ENCODE measurements at regions not wholly inside any gene's neighbourhood (a gene's known extent, or its start where the extent isn't known, plus 50 kb on each side); places are given as distances from the start of the nearest gene placed in this dataset.

DNA sequence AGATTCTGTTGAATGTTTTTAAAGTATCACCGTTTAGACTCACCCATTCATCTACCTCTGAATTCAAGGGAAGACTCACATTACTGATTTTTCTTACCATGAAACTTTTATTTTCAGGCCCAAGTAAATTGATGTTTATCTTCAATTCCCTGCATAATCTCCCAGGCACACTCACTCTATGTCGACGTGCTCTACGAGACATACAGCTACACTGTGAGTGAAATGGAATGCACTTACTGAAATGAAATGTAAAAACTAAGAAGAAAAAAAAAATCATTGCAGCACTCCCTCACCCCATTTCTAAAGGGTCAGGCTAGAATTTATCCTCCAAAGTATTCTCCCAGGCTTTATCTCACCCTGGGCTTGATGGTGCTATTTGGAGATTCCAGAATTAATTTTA, 987.9 kb downstream of the CCSER2 start:
- TF ChIP-seq, protein P1, sequence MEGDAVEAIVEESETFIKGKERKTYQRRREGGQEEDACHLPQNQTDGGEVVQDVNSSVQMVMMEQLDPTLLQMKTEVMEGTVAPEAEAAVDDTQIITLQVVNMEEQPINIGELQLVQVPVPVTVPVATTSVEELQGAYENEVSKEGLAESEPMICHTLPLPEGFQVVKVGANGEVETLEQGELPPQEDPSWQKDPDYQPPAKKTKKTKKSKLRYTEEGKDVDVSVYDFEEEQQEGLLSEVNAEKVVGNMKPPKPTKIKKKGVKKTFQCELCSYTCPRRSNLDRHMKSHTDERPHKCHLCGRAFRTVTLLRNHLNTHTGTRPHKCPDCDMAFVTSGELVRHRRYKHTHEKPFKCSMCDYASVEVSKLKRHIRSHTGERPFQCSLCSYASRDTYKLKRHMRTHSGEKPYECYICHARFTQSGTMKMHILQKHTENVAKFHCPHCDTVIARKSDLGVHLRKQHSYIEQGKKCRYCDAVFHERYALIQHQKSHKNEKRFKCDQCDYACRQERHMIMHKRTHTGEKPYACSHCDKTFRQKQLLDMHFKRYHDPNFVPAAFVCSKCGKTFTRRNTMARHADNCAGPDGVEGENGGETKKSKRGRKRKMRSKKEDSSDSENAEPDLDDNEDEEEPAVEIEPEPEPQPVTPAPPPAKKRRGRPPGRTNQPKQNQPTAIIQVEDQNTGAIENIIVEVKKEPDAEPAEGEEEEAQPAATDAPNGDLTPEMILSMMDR (IDR thresholded peaks at IDR 0.05; ENCODE audit: extremely low read depth, missing control alignments), result no peak
- DNase-seq (ENCODE audit: low spot score), result no peak

DNA sequence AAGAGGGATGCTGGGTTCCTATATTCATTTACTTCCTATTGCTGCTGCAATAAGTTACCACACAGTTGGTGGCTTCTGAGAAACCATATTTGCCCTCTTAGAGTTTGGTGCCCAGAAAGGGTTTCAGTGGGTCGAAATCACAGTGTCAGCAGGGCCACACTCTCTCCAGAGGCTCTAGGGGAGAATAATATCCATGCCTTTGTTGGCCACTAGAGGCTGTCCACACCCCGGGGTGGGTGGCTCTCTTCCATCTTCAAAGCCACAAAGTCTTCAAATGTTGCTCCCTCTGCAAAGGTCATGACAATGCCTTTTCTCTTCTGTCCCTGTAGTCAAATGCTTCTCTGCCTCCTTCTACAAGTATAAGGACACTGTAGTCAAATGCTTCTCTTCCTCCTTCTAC, 989.4 kb downstream of the CCSER2 start:
- TF ChIP-seq, protein P1 (IDR thresholded peaks at IDR 0.05; ENCODE audit: extremely low read depth, missing control alignments), result no peak
- DNase-seq (ENCODE audit: low spot score), result no peak

DNA sequence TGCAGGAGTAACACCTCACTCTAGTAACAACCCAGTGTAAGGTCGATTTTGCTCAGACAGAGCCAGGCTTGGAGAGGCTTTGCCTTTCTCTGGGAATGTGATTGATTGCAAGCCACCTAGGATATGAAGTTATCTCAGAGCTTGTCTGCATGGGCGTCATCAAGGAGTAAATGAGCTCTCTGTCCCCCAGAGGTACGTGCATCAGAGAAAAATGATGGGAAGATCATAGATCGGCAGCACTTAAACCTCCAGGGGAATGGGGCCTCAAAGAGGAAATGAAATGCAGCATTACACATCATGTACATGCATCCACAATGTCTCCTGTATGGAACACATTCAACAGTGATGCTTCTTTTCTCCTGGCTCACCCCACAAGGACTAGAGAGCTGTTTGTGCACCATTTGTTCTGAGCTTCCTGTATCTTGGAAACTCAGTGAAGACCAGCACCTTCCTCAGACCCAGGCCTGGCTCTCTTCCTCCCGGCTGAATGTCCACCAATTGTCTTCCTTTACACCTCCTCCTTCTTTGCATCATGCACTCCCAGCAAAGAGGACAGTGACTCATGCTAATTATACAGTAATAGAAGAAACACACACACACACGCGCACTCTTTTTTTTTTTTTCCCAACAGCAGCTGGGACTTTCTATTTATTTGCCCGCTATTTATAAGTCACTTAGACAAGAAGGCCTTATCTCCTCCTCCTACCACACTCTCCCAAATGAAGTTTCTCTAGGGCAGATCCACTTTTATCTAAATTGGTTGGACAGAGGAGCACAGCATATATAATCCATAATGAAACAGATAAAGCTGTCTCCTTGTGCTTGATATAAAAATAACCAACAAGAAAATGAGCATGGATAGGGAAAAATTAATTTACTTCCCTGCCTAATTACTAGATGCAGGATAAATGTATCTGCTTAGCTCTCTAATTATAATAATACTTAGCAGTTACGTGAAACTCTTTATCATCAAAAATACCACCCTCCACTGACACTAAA, 990.7 kb downstream of the CCSER2 start:
- no peak for DNase-seq (ENCODE audit: low spot score)
- TF ChIP-seq, protein P1 (IDR thresholded peaks at IDR 0.05; ENCODE audit: extremely low read depth, missing control alignments), result no peak

DNA sequence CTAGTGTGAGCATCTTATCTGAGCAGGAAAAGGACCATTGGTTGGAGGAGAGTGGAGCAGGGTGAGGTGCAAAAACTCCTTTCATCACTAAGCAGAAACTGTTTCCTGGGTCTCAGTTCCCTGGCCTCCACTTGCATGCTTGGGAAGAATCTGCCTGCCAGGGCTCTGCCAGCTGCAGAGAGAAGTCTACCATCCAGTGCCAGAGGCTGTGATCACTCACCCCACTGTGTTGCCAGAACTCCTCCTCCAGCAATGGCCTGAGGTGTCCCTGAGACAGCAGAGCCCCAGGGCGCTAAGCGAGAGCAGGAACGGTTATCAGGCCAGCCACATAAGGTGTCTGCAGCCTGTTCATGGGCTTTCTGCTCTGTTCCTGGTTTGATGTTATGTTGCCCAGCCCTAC, 991.4 kb downstream of the CCSER2 start:
- TF ChIP-seq, protein P1 (IDR thresholded peaks at IDR 0.05; ENCODE audit: extremely low read depth, missing control alignments), result no peak

DNA sequence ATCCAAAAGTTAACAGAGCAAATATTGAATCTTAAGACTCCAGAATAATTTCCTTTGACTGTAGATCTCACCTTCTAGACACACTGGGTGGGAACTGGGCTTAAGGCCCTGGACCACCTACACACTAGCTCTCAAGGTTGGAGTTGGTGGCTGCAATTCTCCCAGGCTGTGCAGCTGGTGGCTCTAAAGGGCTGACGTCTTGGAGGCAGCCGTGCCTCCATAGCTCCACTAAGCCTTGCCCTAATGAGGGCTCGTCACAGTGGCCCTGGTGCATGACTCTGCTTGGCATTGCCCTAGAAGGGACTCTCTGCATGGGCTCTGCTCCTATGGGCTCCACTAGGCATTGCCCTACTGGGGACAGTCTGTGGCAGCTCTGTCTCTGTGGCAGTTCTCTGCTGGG, 1005.2 kb downstream of the CCSER2 start:
- DNase-seq (ENCODE audit: low spot score), result no peak
- TF ChIP-seq, protein P1 (IDR thresholded peaks at IDR 0.05; ENCODE audit: extremely low read depth, missing control alignments), result no peak

More for the DNA sequence above, 991.4 kb downstream of the CCSER2 start:
- DNase-seq (ENCODE audit: low spot score), result no peak

DNA sequence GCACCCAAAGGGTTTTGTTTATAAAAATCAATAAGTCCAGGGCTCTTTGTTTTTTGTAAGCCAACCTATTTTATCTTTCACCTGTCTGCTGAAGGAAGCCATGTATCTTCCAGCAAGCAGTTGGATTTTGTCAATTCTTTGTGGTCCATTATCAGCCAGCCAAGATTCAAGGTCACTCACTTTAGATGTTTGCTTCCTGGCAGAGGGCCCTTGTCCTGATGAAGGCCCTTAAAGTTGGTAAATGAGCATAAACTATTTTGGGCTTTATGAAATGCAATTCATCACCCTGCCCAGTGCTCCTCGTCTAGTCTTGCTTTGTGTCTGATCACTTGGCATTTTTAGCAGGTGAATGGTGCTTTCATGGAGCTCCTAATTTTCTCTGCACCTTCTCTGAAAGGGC, 1004.2 kb downstream of the GRID1 start:
- TF ChIP-seq, protein P1 (IDR thresholded peaks at IDR 0.05; ENCODE audit: extremely low read depth, missing control alignments), result no peak
- DNase-seq (ENCODE audit: low spot score), result no peak

DNA sequence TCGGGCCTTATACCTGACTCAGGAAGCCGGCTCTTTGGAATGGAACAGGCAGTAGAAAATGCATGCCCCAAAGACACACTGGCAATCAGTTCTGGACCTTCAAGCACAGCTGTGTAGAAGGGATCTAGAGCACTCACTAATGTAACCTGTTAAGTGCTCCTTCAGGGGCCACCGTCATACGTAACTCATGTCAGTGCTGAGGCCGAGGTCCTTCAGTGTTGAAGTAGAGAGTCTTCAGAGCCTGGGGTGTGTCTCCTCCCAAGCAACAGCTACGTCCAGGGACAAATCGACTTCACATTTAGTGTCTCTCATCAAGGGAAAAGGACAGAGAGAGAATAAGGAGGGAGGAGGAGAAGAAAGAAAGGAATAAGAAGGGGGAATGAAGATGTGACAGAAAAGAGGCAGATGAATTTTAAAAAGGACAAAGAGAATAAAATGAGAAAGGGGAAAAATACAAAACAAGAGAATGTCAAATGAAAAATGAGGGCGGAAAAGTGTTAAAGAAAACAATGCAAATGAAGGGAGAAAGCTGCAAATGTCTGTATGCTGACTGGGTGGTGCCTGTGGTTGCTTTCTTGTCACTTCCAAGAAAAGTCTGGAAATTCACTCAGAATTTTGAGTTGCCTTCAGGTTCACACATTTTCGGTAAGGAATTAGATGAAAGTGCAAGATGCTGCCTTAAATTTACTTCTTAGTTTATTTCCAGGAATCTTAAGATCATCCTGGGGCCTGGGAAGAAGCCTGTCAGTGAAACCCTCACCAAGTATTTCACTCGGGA, 989.4 kb downstream of the GRID1 start:
- no peak for DNase-seq (ENCODE audit: low spot score)

More for the DNA sequence above, 989.4 kb downstream of the GRID1 start:
- TF ChIP-seq, protein P1 (IDR thresholded peaks at IDR 0.05; ENCODE audit: extremely low read depth, missing control alignments), result no peak

Measured in GM20000 (cell line).